Keratinocyte (primary cell): ENCODE measurements at regions not wholly inside any gene's neighbourhood (a gene's known extent, or its start where the extent isn't known, plus 50 kb on each side); places are given as distances from the start of the nearest gene placed in this dataset.

Source experiments
- DNase-seq: peaks from one replicate; pipeline ENCODE4 v3.0.0-alpha.2; 2011; ENCODE audit warnings: low read depth, missing footprints, low spot score
- FAIRE-seq: peaks from 2 replicates; lab custom pipeline; 2011; peaks lifted over from hg19 to GRCh38; lab: Jason Lieb, UNC
- H2AFZ ChIP-seq: 2 replicates; pipeline ENCODE4 v1.6.0; 2012; ENCODE audit warnings: low read length, control low read depth, inconsistent platforms; ENCODE audit not compliant: control insufficient read depth
- H3K27ac ChIP-seq: 2 replicates; pipeline ENCODE4 v1.5.1; 2011; ENCODE audit warnings: low read length; ENCODE audit not compliant: control insufficient read depth, insufficient read depth
- H3K27me3 ChIP-seq: 3 replicates; pipeline ENCODE4 v1.6.0; 2011; ENCODE audit warnings: low read length; ENCODE audit not compliant: control insufficient read depth, insufficient read depth; ENCODE audit errors: extremely low read depth
- H3K36me3 ChIP-seq, 2 experiments: 2 replicates in 1 of 2; 3 replicates in 1 of 2; pipeline ENCODE4 v1.5.1; 2011; ENCODE audit warnings: low read length in 2 of 2, mild to moderate bottlenecking in 1 of 2; ENCODE audit not compliant: control insufficient read depth in 2 of 2, insufficient read depth in 2 of 2; ENCODE audit errors: extremely low read depth in 1 of 2
- H3K4me1 ChIP-seq: 3 replicates; pipeline ENCODE4 v1.5.1; 2011; ENCODE audit warnings: low read length; ENCODE audit not compliant: control insufficient read depth, insufficient read depth; ENCODE audit errors: extremely low read depth
- H3K4me2 ChIP-seq: 3 replicates; pipeline ENCODE4 v1.6.0; 2011; ENCODE audit warnings: low read depth, low read length; ENCODE audit not compliant: control insufficient read depth, insufficient read depth; ENCODE audit errors: extremely low read depth
- H3K4me3 ChIP-seq, 3 experiments: fragments of 200-600 bp in 1 of 3; sonication (generic) in 1 of 3; 2 replicates in 2 of 3; 3 replicates in 1 of 3; pipeline ENCODE4 v1.5.1; 2011 to 2016; ENCODE audit warnings: low read length in 3 of 3, mild to moderate bottlenecking in 3 of 3, control low read depth in 2 of 3, inconsistent platforms in 1 of 3, low read depth in 1 of 3, mixed read lengths in 1 of 3, mixed run types in 1 of 3, moderate library complexity in 1 of 3; ENCODE audit not compliant: control insufficient read depth in 2 of 3, insufficient read depth in 2 of 3; ENCODE audit errors: extremely low read depth in 1 of 3
- H3K79me2 ChIP-seq: 2 replicates; pipeline ENCODE4 v1.6.0; 2012; ENCODE audit warnings: low read length; ENCODE audit not compliant: control insufficient read depth, insufficient read depth
- H3K9ac ChIP-seq: 3 replicates; pipeline ENCODE4 v1.6.0; 2011; ENCODE audit warnings: low read length; ENCODE audit not compliant: control insufficient read depth, insufficient read depth; ENCODE audit errors: extremely low read depth
- H3K9me1 ChIP-seq: 3 replicates; pipeline ENCODE4 v1.6.0; 2011; ENCODE audit warnings: low read length; ENCODE audit not compliant: control insufficient read depth, insufficient read depth; ENCODE audit errors: extremely low read depth
- H3K9me3 ChIP-seq: 2 replicates; pipeline ENCODE4 v1.5.1; 2012; ENCODE audit warnings: low read depth, low read length; ENCODE audit not compliant: control insufficient read depth
- H4K20me1 ChIP-seq: 3 replicates; pipeline ENCODE4 v1.6.0; 2011; ENCODE audit warnings: low read length; ENCODE audit not compliant: control insufficient read depth, insufficient read depth; ENCODE audit errors: extremely low read depth
- EZH2 ChIP-seq: IDR thresholded peaks from one replicate; pipeline ENCODE4 v1.6.1; 2012; ENCODE audit warnings: inconsistent platforms, mild to moderate bottlenecking, low read length, moderate library complexity
- dilution Hi-C: fragments of 300-500 bp; cut with MboI; formaldehyde crosslinking; loops from one replicate; pipeline ENCODE4 v1.7.0; 2020; ENCODE audit warnings: low sequenced_read_pairs; ENCODE audit not compliant: extremely low pct_ligation_motif_present
- TF ChIP-seq, protein P1 (sequence below), 3 experiments: IDR thresholded peaks in 1 of 3; conservative IDR thresholded peaks in 1 of 3; optimal IDR thresholded peaks in 1 of 3; 2 replicates in 2 of 3; 3 replicates in 1 of 3; pipeline versions ENCODE3 to v1.5.1; 2011; ENCODE audit warnings: low read length in 3 of 3, mild to moderate bottlenecking in 3 of 3, moderate library complexity in 2 of 3, control low read depth in 1 of 3, inconsistent platforms in 1 of 3; ENCODE audit not compliant: insufficient read depth in 2 of 3; ENCODE audit errors: extremely low read depth in 1 of 3

DNA sequence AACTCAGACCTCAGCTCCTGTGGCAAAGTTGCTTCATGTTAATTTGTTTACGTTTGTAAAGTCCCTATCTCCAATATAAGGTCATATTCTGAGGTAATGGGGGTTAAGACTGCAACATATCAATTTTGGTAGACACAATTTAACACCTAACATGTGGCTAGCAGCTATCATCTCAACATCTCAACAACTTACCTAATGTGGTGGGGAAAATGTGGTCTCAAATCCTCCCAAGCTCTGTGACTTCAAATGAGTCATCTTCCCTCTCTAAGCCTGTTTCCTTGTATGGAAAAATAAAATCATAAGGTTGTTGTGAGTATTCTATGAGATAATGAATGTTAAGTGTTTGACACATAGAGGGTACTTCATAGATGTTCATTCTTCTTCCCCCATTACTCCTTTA lies 443.3 kb downstream of the CDK5RAP2 start:
- H3K9me1 ChIP-seq = no peaks in the 10 kb centered on the region
- H3K27me3 ChIP-seq = no peaks in the 10 kb centered on the region
- H4K20me1 ChIP-seq = no peaks in the 10 kb centered on the region
- no peaks in the 10 kb centered on the region for H3K4me1 ChIP-seq
- H3K9me3 ChIP-seq = no peaks in the 10 kb centered on the region
- FAIRE-seq (no peak), DNase-seq (no peak)
- H3K27ac ChIP-seq = no peak overlapping the region
- no peak overlapping the region for H3K4me3 ChIP-seq
- no peak for TF ChIP-seq EZH2
- TF ChIP-seq, protein P1, sequence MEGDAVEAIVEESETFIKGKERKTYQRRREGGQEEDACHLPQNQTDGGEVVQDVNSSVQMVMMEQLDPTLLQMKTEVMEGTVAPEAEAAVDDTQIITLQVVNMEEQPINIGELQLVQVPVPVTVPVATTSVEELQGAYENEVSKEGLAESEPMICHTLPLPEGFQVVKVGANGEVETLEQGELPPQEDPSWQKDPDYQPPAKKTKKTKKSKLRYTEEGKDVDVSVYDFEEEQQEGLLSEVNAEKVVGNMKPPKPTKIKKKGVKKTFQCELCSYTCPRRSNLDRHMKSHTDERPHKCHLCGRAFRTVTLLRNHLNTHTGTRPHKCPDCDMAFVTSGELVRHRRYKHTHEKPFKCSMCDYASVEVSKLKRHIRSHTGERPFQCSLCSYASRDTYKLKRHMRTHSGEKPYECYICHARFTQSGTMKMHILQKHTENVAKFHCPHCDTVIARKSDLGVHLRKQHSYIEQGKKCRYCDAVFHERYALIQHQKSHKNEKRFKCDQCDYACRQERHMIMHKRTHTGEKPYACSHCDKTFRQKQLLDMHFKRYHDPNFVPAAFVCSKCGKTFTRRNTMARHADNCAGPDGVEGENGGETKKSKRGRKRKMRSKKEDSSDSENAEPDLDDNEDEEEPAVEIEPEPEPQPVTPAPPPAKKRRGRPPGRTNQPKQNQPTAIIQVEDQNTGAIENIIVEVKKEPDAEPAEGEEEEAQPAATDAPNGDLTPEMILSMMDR (optimal IDR thresholded peaks at IDR 0.05 in 1 of 3, IDR thresholded peaks at IDR 0.05 in 1 of 3, conservative IDR thresholded peaks at IDR 0.05 in 1 of 3; ENCODE audit: extremely low read depth in 1 of 3, insufficient read depth in 2 of 3, low read length in 3 of 3) = no peak
- no peak overlapping the region for H3K4me2 ChIP-seq
- no peak overlapping the region for H3K9ac ChIP-seq
- no peaks in the 10 kb centered on the region for H3K79me2 ChIP-seq
- dilution Hi-C loops = no loop called here
- H2AFZ ChIP-seq = no peak overlapping the region
- no peaks in the 10 kb centered on the region for H3K36me3 ChIP-seq

GRCh38 chr9:120117081-120117480 lies 462.9 kb downstream of the CDK5RAP2 start:
- Histone ChIP-seq H3K9me1 (no peaks in the 10 kb centered on the region), H3K4me2 (no peak overlapping the region), H4K20me1 (no peaks in the 10 kb centered on the region), H3K27ac (no peak overlapping the region), H2AFZ (no peak overlapping the region), H3K4me3 (no peak overlapping the region), H3K4me1 (no peaks in the 10 kb centered on the region), H3K79me2 (no peaks in the 10 kb centered on the region), H3K36me3 (no peaks in the 10 kb centered on the region), H3K9me3 (no peaks in the 10 kb centered on the region), H3K27me3 (no peaks in the 10 kb centered on the region), H3K9ac (no peak overlapping the region)
- no peak for TF ChIP-seq EZH2
- TF ChIP-seq, protein P1 (optimal IDR thresholded peaks at IDR 0.05 in 1 of 3, IDR thresholded peaks at IDR 0.05 in 1 of 3, conservative IDR thresholded peaks at IDR 0.05 in 1 of 3; ENCODE audit: extremely low read depth in 1 of 3, insufficient read depth in 2 of 3, low read length in 3 of 3) = no peak
- no peak for DNase-seq
- no peak for FAIRE-seq
- dilution Hi-C loops = no loop called here
